HG03060 (cell line): ENCODE measurements at regions not wholly inside any gene's neighbourhood (a gene's known extent, or its start where the extent isn't known, plus 50 kb on each side); places are given as distances from the start of the nearest gene placed in this dataset.

ENCODE experiments used
- ATAC-seq: cut with Tn5 transposase; IDR thresholded peaks from one replicate; pipeline ENCODE4 v1.9.1; 2021; ENCODE audit warnings: low read depth, moderate number of reproducible peaks; ENCODE audit not compliant: unreplicated experiment

GRCh38 chr1:78410643-78411042 is 80.1 kb upstream of the PTGFR start:
- ATAC-seq, result no peak

DNA sequence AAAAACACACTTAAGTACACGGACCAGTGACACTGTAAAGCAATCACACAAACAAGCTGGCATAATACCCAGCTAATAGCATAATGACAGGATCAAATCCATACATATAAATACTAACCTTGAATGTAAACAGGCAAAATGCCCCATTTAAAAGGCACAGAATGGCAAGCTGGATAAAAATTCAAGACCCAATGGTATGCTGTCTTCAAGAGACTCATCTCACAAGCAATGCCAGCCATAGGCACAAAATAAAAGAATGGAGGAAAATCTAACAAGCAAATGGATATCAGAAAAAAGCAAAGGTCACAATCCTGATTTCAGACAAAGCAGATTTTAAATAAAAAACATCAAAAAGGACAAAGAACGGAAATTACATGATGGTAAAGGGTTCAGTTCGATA is 79.1 kb upstream of the PTGFR start:
- no peak for ATAC-seq

GRCh38 chr1:78415165-78415564 is 75.6 kb upstream of the PTGFR start:
- no peak for ATAC-seq

DNA sequence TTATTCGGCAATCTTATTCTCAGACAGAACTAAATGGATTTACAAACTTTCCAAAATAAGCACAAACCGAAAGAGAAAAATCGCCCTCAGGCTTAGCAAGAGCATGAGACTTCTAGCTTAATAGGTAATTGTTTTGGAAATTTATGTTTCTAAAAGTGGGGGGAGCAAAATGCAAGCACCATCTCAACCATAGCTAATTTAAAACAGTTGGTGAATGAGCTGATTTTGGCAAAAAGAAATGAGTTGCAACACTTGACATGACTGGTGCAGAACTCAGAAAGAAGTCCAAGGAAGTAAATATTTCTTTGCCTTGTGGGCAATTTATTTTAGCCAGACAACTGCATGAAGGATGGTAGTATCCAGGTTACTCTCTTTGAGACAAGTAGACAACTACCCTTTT is 71.5 kb upstream of the PTGFR start:
- no peak for ATAC-seq

- no peak for ATAC-seq
Measured at GRCh38 chr1:78420181-78420580, 70.6 kb upstream of the PTGFR start.

DNA sequence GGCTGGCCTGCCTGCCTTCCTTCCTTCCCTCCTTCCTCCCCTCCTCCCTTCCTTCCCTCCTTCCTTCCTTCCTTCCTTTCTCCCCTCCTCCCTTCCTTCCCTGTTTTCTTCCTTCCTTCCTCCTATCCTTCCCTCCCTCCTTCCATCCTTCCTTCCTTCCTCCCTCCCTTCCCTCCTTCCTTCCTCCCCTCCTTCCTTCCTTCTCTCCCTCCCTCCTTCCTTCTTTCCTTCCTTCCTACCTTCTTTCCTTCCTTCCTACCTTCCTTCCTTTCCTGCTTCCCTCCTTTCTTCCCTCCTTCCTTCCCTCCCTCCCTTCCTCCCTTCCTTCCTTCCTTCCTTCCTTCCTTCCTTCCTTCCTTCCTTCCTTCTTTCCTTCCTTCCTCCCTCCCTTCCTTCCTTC is 70.1 kb upstream of the PTGFR start:
- ATAC-seq, result no peak

DNA sequence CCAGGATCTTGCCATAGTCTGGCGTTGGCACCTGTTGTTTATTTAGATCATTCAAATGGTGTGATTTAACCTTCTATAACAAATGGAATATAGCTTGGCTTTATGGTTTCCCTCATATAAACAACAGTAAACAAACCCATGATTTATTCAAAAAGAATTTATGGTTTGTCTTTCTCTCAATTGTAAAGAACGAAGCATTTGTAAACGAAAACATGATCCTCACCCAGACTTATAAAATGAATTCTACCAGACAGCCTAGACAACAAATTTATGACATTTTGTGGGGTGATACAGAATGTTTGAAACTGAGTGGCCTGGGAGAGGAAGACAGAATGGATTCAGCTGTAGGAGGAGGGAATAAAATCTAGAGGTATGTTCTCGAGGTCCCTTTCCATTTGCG is 66.1 kb upstream of the PTGFR start:
- no peak for ATAC-seq

GRCh38 chr1:78426408-78426807 is 64.4 kb upstream of the PTGFR start:
- no peak for ATAC-seq

DNA sequence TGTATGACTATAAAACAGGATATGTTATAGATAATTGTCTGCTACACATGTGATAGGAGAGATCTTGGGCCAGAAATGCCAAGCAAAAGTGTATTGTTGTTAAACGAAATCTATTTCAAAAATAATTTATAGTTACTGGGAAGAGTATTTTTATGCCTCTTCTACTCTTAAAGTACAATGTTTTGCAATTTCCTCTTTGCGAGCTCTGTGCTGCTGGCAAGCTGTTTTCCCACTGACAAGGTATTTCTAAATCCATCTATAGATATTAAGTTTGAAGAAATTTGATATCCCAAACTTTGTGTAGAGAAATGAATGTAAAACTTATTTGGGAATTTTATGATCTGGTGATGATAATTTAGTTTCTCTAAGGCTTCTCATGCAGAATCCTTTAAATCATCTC is 63.3 kb upstream of the PTGFR start:
- ATAC-seq, result no peak

- ATAC-seq, result no peak
Measured at GRCh38 chr1:78432016-78432415, 58.8 kb upstream of the PTGFR start.

- no peak for ATAC-seq
Measured at GRCh38 chr1:78434351-78434750, 56.4 kb upstream of the PTGFR start.

DNA sequence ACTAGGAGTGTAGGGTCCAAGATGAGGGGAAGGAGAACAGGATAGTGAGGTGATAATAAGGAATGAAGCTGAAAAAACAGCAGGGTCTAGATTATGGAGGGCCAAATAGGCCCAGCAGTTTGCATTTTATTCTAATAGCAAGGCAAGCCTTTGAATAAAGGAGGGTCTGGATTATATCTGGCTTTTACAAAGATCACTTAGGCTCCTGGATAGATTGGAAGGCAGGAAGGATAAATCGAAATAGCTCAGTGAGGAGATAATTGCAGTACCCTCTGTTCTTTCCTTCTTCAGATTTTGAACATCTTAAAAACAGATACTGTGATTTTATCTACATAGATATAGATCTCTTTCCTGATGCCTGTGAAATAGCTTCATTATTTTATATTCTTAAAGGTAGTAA is 53.8 kb upstream of the PTGFR start:
- ATAC-seq, result no peak

- no peak for ATAC-seq
Measured at GRCh38 chr1:78437396-78437795, 53.4 kb upstream of the PTGFR start.

- no peak for ATAC-seq
Measured at GRCh38 chr1:78437941-78438340, 52.8 kb upstream of the PTGFR start.

DNA sequence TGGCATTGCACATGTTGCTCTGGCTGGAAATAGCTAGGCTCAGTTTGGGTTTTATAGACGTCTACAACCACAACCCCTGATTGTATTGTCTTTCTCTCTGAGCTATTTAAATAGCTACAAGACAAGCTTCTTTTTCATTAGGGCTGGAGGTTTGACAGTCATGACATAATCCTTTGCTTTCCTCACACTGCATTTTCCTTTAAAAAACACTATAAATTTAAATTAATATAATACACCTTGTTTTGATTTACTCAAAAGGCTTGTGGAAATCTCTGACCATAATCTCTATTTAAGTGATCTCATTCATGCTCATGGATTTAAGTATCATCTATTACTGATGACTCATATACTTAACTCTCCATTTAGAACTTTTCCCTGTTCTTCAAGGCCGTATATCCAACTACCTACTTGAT is 50.4 kb upstream of the PTGFR start:
- ATAC-seq, result no peak
